RCC 7860 (cell line): ENCODE measurements at regions not wholly inside any gene's neighbourhood (a gene's known extent, or its start where the extent isn't known, plus 50 kb on each side); places are given as distances from the start of the nearest gene placed in this dataset.

Experiments used
- DNase-seq: peaks from one replicate; pipeline ENCODE4 v3.0.0-alpha.2; 2015; ENCODE audit warnings: low spot score
- FAIRE-seq: peaks from 2 replicates; lab custom pipeline; 2012; peaks lifted over from hg19 to GRCh38; lab: Jason Lieb, UNC

DNA sequence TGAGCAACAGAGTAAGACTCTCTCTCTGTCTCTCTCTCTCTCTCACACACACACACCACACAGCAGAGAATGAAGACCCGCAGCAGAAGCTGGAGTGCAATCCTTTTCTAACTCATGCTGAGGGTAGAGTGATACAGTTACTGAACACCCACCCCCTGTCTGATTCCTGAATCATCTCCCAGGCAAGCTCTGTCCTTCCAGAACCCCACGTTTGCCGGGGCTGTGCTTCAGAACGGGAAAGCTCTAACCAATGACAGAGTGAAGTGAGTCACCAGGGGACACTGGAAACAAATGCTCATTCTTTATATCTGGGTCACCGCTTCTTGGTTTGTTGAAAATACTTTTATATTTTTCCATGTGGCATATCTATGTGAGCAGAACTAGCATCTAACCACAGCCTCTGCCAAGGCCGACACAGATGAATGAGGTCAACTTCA is 553.7 kb upstream of the AMELY start:
- DNase-seq (peak; percentile 98), FAIRE-seq (peak; percentile 99)

DNA sequence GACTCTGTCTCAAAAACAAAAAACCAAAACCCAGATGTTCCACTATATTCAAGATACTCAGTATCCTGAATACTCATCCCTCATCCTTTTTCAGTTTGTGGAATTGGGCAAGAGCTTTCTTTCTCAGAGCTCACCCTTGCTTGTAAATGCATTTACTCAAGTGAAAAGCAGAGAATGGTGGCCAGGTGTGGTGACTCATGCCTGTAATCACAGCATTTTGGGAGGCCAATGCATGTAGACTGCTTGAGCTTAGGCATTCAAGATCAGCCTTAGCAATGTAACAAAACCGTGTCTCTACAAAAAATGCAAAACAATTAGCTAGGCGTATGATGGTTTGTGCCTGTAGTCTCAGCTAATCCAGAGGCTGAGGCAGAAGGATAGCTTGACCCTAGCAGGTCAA is 553.2 kb upstream of the AMELY start:
- no peak for FAIRE-seq
- peak; percentile 51 for DNase-seq

GRCh38 chrY:7463711-7464110 is 552.2 kb upstream of the AMELY start:
- DNase-seq, result no peak
- no peak for FAIRE-seq

DNA sequence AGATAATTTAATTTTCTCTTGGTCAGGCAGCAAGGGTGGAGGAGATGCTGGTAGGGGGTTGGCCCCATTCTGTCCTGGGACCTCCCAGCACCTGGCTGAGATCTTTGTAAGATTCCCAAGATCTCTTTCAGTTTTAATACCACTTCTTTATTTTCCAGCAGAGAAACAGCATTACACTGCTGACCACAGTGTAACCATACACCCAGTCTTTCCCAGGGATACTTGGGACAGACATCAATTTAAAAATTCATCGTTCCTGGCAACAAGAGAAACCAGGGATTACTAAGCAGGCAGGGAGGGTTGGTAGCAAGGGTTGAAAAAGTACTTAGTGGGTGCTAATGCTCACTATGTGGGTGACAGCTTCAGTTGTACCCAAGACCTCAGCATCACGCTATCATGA is 551.6 kb upstream of the AMELY start:
- FAIRE-seq, result peak; percentile 57
- DNase-seq, result peak; percentile 32

DNA sequence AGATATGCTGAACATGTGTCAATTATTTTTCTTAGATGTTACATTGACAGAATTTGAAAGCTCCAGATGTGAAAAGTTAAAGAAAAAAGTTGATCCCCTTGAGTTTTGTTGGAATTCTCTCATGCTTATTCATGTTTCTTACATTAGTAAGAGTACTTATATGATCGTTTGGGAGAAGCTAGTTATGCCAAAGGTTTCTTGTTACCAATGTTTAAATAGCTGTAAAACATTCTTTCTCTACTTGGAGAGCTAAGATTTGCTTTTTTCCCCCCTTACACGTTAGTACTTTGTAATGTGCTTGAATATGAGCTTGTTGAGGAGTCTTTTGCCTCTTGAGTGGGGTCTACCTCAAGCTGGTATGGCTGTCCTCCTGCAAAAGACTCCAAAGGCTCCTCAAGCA is 551.1 kb upstream of the AMELY start:
- FAIRE-seq, result no peak
- no peak for DNase-seq

GRCh38 chrY:7461873-7462525 is 550.4 kb upstream of the AMELY start:
- peak; percentile 96 for FAIRE-seq
- DNase-seq, result peak; percentile 98

GRCh38 chrY:7459802-7460201 is 548.2 kb upstream of the AMELY start:
- DNase-seq, result no peak
- FAIRE-seq, result no peak

- DNase-seq, result peak; percentile 74
These were observed 546.9 kb upstream of the AMELY start for GRCh38 chrY:7458301-7459078.

GRCh38 chrY:7457286-7458015 is 545.9 kb upstream of the AMELY start:
- peak; percentile 89 for FAIRE-seq
- DNase-seq, result peak; percentile 95

More at GRCh38 chrY:7458301-7459078, 546.9 kb upstream of the AMELY start:
- peak; percentile 75 for FAIRE-seq

GRCh38 chrY:7455626-7456025 is 544.1 kb upstream of the AMELY start:
- FAIRE-seq (peak; percentile 84), DNase-seq (peak; percentile 93)

DNA sequence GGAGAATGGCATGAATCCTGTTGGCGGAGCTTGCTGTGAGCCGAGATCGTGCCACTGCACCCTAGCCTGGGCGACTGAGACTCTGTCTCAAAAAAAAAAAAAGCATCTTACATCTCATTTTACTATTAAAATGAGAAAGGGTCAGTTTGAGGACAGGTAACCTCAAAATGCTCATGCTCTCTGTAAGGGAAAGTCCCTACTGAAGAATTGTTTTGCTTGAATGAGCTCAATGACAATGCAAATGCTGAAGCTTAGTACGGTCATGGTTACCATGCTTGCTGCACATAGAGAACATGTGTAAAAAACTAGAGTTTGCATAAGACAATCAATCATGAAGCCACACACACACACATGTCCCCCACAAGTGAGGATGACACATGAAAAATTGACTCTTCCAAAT is 541.8 kb upstream of the AMELY start:
- peak; percentile 98 for FAIRE-seq
- peak; percentile 97 for DNase-seq

DNA sequence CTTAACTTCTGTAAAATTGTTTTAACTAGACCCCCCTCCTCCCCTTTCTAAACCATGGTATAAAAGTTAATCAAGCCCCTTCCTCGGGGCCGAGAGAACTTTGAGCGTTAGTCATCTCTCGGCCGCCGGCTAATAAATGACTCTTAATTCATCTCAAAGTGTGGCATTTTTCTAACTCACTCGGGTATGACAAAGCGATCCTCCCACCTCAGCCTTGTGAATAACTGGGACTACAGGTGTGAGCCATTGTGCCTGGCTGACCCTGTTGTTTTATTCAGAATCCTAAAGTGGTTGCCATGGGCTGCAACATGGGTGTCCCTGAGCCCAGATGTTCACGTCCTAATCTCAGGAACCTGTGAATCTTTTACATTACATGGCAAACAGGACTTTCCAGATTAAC is 540.7 kb upstream of the AMELY start:
- peak; percentile 96 for FAIRE-seq
- peak; percentile 90 for DNase-seq

- FAIRE-seq (no peak), DNase-seq (no peak)
These were observed 538.3 kb upstream of the AMELY start for GRCh38 chrY:7449860-7450259.

- FAIRE-seq (no peak), DNase-seq (no peak)
These were observed 537.1 kb upstream of the AMELY start for GRCh38 chrY:7448687-7449086.

- FAIRE-seq (peak; percentile 96), DNase-seq (peak; percentile 83)
These were observed 536.4 kb upstream of the AMELY start for GRCh38 chrY:7447881-7448516.

GRCh38 chrY:7444141-7444540 is 532.6 kb upstream of the AMELY start:
- no peak for FAIRE-seq
- no peak for DNase-seq

DNA sequence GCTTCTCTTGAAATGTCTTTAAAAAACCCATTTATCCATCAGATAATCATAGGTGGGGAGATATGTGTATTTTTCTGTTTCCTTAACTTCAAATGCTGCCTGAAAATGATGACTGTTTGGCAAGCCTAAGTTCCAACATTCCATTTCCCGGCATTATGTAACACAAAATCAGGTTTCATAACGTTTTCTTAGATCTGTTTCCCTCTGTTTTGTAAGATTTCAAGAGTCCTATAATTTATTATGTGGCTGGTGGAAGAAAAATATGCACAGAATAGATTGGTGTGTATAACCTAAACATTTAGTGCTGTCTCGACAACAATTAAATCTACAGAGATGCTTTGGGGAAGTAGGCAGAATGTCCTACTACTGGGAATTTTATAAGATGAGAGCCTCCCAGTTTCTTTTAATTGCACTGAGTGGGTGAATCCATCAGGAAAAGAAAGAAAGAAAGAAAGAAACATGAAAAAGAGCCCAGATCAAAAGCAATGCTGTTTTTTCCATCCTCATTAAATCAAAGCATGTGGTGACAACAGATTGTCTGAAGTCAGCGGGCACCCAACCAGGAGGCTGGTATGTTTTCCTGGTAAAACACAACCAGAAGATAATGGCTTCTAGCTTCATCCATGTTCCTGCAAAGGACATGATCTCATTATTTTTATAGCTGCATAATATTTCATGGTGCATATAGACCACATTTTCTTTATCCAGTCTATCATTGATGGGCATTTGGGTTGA is 529.4 kb upstream of the AMELY start:
- FAIRE-seq, result no peak

DNA sequence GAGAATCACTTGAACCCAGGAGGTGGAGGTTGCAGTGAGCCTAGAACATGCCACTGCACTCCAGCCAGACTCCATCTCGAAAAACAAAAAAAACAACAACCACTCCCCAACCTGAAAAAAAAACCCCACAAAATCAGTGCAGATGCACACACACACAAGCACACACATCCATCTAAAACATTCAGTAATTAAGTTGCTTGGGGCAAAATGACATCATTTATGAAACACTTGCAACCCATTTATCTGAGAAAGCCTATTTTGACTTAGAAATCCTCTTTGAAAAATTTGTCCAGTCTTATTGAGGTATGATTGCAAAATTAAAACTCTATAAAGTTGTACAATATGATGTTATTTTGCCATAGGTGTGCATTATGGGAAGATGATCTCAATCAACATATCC is 525.5 kb upstream of the AMELY start:
- FAIRE-seq (no peak), DNase-seq (no peak)

More for the DNA sequence above, 529.4 kb upstream of the AMELY start:
- DNase-seq, result no peak

DNA sequence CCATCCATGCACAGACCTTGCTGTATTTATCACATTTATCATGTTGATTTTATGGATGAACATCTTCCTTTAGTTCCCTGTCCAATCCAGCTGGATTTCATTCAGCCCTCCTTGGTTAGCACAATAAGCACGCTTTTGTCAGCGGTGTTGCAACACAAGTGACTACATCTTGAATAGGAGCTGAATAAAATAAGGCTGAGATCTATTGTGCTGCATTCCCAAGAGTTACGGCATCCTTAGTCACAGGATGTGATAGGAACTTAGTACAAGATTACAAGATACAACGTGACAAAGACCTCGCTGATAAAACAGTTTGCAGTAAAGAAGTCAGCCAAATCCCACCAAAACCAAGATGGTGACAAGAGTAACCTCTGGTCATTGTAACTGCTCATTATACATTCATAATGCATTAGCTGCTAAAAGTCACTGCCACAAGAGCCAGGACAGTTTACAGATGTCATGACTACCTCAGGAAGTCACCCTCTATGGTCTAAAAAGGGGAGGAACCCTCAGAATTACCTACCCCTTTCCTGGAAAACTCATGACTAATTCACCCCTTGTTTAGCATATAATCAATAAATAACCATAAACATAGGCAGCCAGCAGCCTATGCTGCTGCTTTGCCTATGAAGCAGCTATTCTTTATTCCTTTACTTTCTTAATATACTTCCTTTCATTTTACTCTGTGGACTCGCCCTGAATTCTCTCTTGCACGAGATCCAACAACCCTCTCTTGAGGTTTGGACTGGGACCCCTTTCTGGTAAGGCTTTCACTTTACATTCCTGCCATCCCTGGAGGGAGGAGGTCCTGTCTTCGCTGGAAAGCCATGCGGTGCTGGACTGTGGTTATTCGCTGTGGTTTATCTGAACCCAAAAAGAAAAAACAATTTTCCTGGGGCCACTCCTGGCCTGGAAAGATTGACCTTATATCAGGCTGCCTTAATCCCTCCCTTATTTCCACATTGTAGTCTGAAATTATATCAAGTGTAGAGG is 522.6 kb upstream of the AMELY start:
- DNase-seq (peak; percentile 95), FAIRE-seq (peak; percentile 94)
